Body of pancreas (tissue), 4 donors: ENCODE measurements at regions not wholly inside any gene's neighbourhood (a gene's known extent, or its start where the extent isn't known, plus 50 kb on each side); places are given as distances from the start of the nearest gene placed in this dataset.

ENCODE experiments used
- ATAC-seq: fragments of 150-250 bp; one replicate; pipeline ENCODE4 v1.9.1; 2016
- DNase-seq, 4 donors: peaks; one replicate each; pipeline ENCODE4 v3.0.0-alpha.2; 2019
- H3K27ac ChIP-seq, 4 donors: fragments of 200-600 bp; sonication (generic); 1 replicate in 3 of 4; 2 replicates in 1 of 4; pipeline versions ENCODE4 v1.5.1 to v1.6.1; 2016 to 2019; ENCODE audit warnings: mild to moderate bottlenecking in 1 of 4, mixed read lengths in 1 of 4, moderate library complexity in 1 of 4
- H3K27me3 ChIP-seq, 2 donors: fragments of 200-600 bp; sonication (generic); one replicate each; pipeline ENCODE4 v1.6.0; 2016; ENCODE audit warnings: mild to moderate bottlenecking in 1 of 2
- H3K36me3 ChIP-seq, 2 donors: fragments of 200-600 bp; sonication (generic); replicated peaks in 1 of 2; 2 replicates each; pipeline ENCODE4 v1.5.1; 2016; ENCODE audit warnings: low read depth in 2 of 2; ENCODE audit not compliant: insufficient read depth in 1 of 2
- H3K4me1 ChIP-seq: fragments of 200-600 bp; sonication (generic); one replicate; pipeline ENCODE4 v1.6.0; 2016
- H3K4me3 ChIP-seq, 2 donors: fragments of 200-600 bp; sonication (generic); 1 replicate in 1 of 2; 2 replicates in 1 of 2; pipeline ENCODE4 v1.5.1; 2016 to 2019
- H3K9me3 ChIP-seq, 3 donors: fragments of 200-600 bp; sonication (generic); 1 replicate in 2 of 3; 2 replicates in 1 of 3; pipeline ENCODE4 v1.5.1; 2016
- POLR2A ChIP-seq, 3 donors: fragments of 450-650 bp; IDR thresholded peaks; one replicate each; pipeline ENCODE4 v1.6.1; 2016; ENCODE audit warnings: antibody characterized with exemption in 3 of 3, mild to moderate bottlenecking in 2 of 3
- WGBS, 2 donors: methylation state at CpG; one replicate each; pipeline ENCODE4 v1.1.5; 2017; 5-methylcytosine and 5-hydroxymethylcytosine counted together
- intact Hi-C: fragments of 100-400 bp; cut with DNase I; formaldehyde crosslinking; loops from one replicate; pipeline ENCODE4 v1.15.1; 2023
- TF ChIP-seq, protein P1 (sequence below), 7 experiments: fragments of 450-650 bp in 4 of 7; fragments of 200-600 bp in 3 of 7; sonication (generic) in 3 of 7; IDR thresholded peaks; one replicate each; pipeline ENCODE4 v1.5.1; 2016 to 2019; ENCODE audit warnings: antibody characterized with exemption in 7 of 7

GRCh38 chr12:105933671-105934665 lies 204.8 kb downstream of the NUAK1 start:
- Histone ChIP-seq H3K9me3 (no peaks in the 10 kb centered on the region), H3K4me1 (peaks cover 5% of the 10 kb centered on the region), H3K27ac (no peak overlapping the region), H3K27me3 (no peaks in the 10 kb centered on the region), H3K36me3 (no peaks in the 10 kb centered on the region), H3K4me3 (no peak overlapping the region)
- peak; percentile 7 to 32 (median 12) for DNase-seq
- peak; percentile 33 for ATAC-seq
- WGBS, 2 donors, result 51 to 64% methylated on average over 13 of the region's 13 CpGs
- TF ChIP-seq, protein P1, sequence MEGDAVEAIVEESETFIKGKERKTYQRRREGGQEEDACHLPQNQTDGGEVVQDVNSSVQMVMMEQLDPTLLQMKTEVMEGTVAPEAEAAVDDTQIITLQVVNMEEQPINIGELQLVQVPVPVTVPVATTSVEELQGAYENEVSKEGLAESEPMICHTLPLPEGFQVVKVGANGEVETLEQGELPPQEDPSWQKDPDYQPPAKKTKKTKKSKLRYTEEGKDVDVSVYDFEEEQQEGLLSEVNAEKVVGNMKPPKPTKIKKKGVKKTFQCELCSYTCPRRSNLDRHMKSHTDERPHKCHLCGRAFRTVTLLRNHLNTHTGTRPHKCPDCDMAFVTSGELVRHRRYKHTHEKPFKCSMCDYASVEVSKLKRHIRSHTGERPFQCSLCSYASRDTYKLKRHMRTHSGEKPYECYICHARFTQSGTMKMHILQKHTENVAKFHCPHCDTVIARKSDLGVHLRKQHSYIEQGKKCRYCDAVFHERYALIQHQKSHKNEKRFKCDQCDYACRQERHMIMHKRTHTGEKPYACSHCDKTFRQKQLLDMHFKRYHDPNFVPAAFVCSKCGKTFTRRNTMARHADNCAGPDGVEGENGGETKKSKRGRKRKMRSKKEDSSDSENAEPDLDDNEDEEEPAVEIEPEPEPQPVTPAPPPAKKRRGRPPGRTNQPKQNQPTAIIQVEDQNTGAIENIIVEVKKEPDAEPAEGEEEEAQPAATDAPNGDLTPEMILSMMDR (IDR thresholded peaks at IDR 0.05), result no peak
- TF ChIP-seq POLR2A (IDR thresholded peaks at IDR 0.05), result no peak
- intact Hi-C loops, result no loop called here

DNA sequence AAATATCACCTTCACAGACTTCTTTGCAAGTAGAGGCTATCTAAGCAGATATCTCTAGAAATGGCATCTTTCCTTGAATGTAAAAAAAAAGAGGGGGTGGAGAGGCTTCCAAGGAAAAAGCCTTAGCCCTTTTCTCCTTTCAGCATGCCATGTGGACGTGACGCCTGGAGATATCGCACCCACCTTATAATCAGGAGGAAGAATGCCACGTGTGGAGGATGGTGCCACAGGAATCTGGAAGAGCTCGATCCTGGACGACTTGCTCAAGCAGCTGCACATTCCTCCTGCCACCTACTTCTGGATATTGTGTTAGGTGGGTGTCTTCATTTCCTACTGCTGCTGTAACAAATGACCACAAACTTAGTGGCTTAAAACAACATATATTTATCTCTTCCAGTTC lies 203.6 kb downstream of the NUAK1 start:
- no peak for DNase-seq

DNA sequence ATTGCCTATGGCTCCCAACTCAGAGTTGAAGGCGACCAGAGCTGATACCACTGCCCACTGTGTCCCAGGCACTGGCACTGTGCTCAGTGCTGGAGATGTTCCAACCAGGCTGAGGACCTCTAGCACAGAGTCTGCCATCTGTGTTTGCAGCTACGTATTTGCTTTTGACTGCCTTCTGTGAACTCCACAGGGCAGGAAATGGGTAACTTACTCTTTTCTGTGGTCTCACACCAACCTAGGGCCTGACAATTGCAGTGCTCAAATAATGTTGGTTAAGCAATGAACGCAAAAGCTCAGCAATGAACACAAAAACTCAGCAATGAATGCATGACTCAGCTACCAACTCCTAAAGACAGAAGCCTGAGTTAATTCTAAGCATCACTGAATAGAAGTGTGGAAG lies 202.8 kb downstream of the NUAK1 start:
- Histone ChIP-seq H3K4me1 (peaks cover 2% of the 10 kb centered on the region), H3K27me3 (no peaks in the 10 kb centered on the region), H3K36me3 (no peaks in the 10 kb centered on the region), H3K9me3 (no peaks in the 10 kb centered on the region), H3K4me3 (no peak overlapping the region), H3K27ac (no peak overlapping the region)
- intact Hi-C loops, result no loop called here
- WGBS, 2 donors, result 56 to 67% methylated on average over 3 of the region's 3 CpGs
- ATAC-seq (no peak), DNase-seq (no peak)
- no peak for TF ChIP-seq POLR2A (IDR thresholded peaks at IDR 0.05)
- TF ChIP-seq, protein P1 (IDR thresholded peaks at IDR 0.05), result no peak

More for the DNA sequence above, 203.6 kb downstream of the NUAK1 start:
- Histone ChIP-seq H3K4me1 (peaks cover 5% of the 10 kb centered on the region), H3K36me3 (no peaks in the 10 kb centered on the region), H3K4me3 (no peak overlapping the region), H3K27ac (no peak overlapping the region), H3K27me3 (no peaks in the 10 kb centered on the region), H3K9me3 (no peaks in the 10 kb centered on the region)
- 50 to 69% methylated on average over 6 of the region's 6 CpGs for WGBS, 2 donors
- ATAC-seq, result no peak
- intact Hi-C loops, result no loop called here
- TF ChIP-seq, protein P1 (IDR thresholded peaks at IDR 0.05), result no peak
- TF ChIP-seq POLR2A (IDR thresholded peaks at IDR 0.05), result no peak

- no peaks in the 10 kb centered on the region for H3K27me3 ChIP-seq
- H3K4me1 ChIP-seq, result no peaks in the 10 kb centered on the region
- H3K27ac ChIP-seq, result no peak overlapping the region
- TF ChIP-seq POLR2A (IDR thresholded peaks at IDR 0.05), result no peak
- TF ChIP-seq, protein P1 (IDR thresholded peaks at IDR 0.05), result no peak
- ATAC-seq (no peak), DNase-seq (no peak)
- no peak overlapping the region for H3K4me3 ChIP-seq
- H3K36me3 ChIP-seq, result no peaks in the 10 kb centered on the region
- H3K9me3 ChIP-seq, result no peaks in the 10 kb centered on the region
- 70 to 81% methylated on average over 1 of the region's 1 CpG for WGBS, 2 donors
- intact Hi-C loops, result no loop called here
Observed at GRCh38 chr12:105936496-105936895, 202.3 kb downstream of the NUAK1 start.
